Epithelial cell of proximal tubule (primary cell): ENCODE measurements at regions not wholly inside any gene's neighbourhood (a gene's known extent, or its start where the extent isn't known, plus 50 kb on each side); places are given as distances from the start of the nearest gene placed in this dataset.

ENCODE experiments used
- DNase-seq: peaks from one replicate; pipeline ENCODE4 v3.0.0-alpha.2; 2011; ENCODE audit warnings: low read depth
- H3K4me3 ChIP-seq: 2 replicates; pipeline ENCODE4 v1.5.1; 2011; ENCODE audit warnings: low read depth, mild to moderate bottlenecking, low read length
- TF ChIP-seq, protein P1 (sequence below): conservative IDR thresholded peaks from 2 replicates; pipeline ENCODE4 v1.5.1; 2012; ENCODE audit warnings: low read depth, mild to moderate bottlenecking, low read length

DNA sequence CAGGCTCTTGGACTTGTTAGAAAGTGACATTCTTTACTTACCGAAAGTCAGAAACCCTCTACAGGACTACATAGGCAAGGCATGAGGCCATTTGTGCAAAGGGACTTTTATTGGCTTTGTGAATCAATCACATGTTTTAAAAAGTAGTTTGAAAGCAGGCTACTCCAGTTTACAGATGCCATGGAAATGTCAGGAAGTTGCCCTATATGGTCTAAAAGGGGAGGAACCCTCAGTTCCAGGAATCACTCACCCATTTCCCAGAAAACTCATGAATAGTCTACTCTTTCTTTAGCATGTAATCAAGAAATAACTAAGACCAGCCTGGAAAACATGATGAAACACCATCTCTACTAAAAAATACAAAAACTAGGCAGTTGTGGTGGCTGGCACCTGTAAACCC lies 51.0 kb upstream of the MKRN3 start:
- H3K4me3 ChIP-seq: no peak overlapping the region
- no peak for DNase-seq
- TF ChIP-seq, protein P1, sequence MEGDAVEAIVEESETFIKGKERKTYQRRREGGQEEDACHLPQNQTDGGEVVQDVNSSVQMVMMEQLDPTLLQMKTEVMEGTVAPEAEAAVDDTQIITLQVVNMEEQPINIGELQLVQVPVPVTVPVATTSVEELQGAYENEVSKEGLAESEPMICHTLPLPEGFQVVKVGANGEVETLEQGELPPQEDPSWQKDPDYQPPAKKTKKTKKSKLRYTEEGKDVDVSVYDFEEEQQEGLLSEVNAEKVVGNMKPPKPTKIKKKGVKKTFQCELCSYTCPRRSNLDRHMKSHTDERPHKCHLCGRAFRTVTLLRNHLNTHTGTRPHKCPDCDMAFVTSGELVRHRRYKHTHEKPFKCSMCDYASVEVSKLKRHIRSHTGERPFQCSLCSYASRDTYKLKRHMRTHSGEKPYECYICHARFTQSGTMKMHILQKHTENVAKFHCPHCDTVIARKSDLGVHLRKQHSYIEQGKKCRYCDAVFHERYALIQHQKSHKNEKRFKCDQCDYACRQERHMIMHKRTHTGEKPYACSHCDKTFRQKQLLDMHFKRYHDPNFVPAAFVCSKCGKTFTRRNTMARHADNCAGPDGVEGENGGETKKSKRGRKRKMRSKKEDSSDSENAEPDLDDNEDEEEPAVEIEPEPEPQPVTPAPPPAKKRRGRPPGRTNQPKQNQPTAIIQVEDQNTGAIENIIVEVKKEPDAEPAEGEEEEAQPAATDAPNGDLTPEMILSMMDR: no peak

DNA sequence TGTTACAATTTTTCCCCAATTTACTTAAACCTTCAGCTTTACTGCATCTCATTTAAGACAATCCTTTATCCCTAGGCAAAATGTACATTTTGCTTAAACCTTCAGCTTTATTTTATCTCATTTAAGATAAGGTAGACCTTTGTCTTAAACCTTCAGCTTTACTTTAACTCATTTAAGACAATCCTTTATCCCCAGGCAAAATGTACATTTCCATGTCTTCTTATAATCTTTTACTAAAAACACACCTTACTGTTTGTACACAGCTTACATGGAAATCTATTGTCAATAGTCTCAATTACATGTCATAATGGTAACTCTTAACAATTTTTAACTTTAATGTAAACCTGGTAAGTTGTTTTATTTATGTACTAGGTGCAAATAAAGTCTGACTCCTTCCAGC lies 58.7 kb upstream of the MKRN3 start:
- no peak overlapping the region for H3K4me3 ChIP-seq
- TF ChIP-seq, protein P1: no peak
- DNase-seq: no peak

DNA sequence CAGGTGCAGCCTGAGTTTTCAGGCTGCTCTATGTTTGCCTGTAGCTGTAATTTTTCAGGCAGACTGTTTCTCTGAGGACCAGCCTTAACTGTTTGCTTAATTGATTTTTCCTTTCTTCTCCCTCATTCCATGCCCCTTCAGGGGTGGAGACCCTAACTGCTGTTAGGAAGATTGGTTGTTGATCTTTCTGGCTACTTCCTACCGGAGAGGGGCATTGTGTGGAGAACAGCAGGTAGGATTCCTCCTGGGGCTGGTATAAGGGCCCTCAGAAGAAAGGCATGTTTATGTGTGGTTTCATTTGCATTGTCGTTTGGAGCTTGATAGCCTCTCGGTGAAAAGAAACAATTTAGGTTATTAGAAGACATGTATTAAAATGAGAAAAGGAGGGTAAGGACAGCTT lies 56.9 kb upstream of the GOLGA6L2 start:
- H3K4me3 ChIP-seq: no peak overlapping the region
- no peak for DNase-seq
- TF ChIP-seq, protein P1: no peak

DNA sequence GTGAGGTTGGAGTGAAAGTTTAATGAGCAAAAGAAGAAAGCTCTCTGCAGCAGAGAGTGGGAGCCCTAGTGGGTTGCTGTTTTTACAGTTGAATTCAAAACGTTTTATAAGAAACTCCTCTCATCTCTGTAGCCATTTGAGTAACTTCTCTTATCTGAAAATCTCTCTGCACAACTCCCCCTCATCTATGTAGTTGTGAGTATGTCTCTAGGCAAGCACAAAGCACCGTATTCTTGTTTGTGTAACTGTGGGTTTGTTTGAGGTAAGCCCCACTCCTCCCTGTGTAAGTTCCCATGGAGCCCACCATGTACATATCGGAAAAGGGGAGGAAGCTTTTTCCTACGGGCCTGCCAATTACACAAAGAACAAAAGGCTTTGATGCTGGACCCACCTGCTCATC lies 56.5 kb upstream of the GOLGA6L2 start:
- H3K4me3 ChIP-seq: no peak overlapping the region
- DNase-seq: no peak
- TF ChIP-seq, protein P1: no peak

DNA sequence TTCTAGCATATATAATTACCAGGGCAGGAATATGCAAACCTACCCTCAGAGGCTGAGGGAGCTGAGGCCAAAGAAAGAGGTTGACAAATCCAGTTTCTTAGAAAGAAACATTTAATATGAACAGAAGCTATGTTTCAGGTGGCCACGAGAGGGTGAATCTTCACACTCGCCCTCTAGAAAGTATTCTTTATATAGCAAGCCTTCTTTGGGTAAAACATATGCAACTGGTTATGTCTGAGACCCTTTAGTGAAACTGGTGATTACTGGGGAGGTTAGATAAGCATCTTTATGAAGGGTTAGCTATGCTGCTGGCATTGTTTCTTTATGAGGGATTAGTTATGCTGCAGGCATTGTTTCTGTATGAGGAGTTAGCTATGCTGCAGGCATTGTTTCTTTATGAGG lies 50.7 kb upstream of the GOLGA6L2 start:
- DNase-seq: no peak
- H3K4me3 ChIP-seq: no peak overlapping the region
- TF ChIP-seq, protein P1: peak; percentile 48
